ENCODE measurements at regions not wholly inside any gene's neighbourhood (a gene's known extent, or its start where the extent isn't known, plus 50 kb on each side); places are given as distances from the start of the nearest gene placed in this dataset.
"Not testable (repeated sequence)": the region's sequence is repeated elsewhere in the genome, so short reads cannot be mapped to it uniquely, and the experiment has no call there.

- no peak for DNase-seq
These were observed 719.0 kb downstream of the KCNJ2 start for GRCh38 chr17:70888324-70888723.

- DNase-seq: no peak
These were observed 722.0 kb downstream of the KCNJ2 start for GRCh38 chr17:70891306-70891705.

GRCh38 chr17:70892527-70892926 lies 723.2 kb downstream of the KCNJ2 start:
- no peak for DNase-seq

GRCh38 chr17:70896843-70897242 lies 727.5 kb downstream of the KCNJ2 start:
- DNase-seq: no peak

- no peak for DNase-seq
These were observed 728.1 kb downstream of the KCNJ2 start for GRCh38 chr17:70897446-70897845.

- no peak for DNase-seq
These were observed 732.5 kb downstream of the KCNJ2 start for GRCh38 chr17:70901870-70902269.

GRCh38 chr17:70905796-70906195 lies 736.5 kb downstream of the KCNJ2 start:
- DNase-seq: no peak

- no peak for DNase-seq
These were observed 737.5 kb downstream of the KCNJ2 start for GRCh38 chr17:70906808-70907207.

- DNase-seq: no peak
These were observed 743.6 kb downstream of the KCNJ2 start for GRCh38 chr17:70912716-70913485.

- no peak for DNase-seq
These were observed 747.1 kb downstream of the KCNJ2 start for GRCh38 chr17:70916469-70916868.

- DNase-seq: no peak
These were observed 749.9 kb downstream of the KCNJ2 start for GRCh38 chr17:70919241-70919640.

- no peak for DNase-seq
These were observed 751.1 kb downstream of the KCNJ2 start for GRCh38 chr17:70920416-70920815.

GRCh38 chr17:70922268-70922667 lies 752.9 kb downstream of the KCNJ2 start:
- DNase-seq: no peak

GRCh38 chr17:70924776-70925175 lies 755.4 kb downstream of the KCNJ2 start:
- no peak for DNase-seq

- DNase-seq: no peak
These were observed 759.9 kb downstream of the KCNJ2 start for GRCh38 chr17:70929226-70929625.

- no peak for DNase-seq
These were observed 764.9 kb downstream of the KCNJ2 start for GRCh38 chr17:70934231-70934630.

GRCh38 chr17:70934835-70935234 lies 765.5 kb downstream of the KCNJ2 start:
- DNase-seq: no peak

- DNase-seq: no peak
These were observed 767.4 kb downstream of the KCNJ2 start for GRCh38 chr17:70936724-70937123.

- DNase-seq: no peak
These were observed 769.0 kb downstream of the KCNJ2 start for GRCh38 chr17:70938336-70938735.

- DNase-seq: no peak
These were observed 776.1 kb downstream of the KCNJ2 start for GRCh38 chr17:70945386-70945785.

GRCh38 chr17:70947215-70947614 lies 777.9 kb downstream of the KCNJ2 start:
- DNase-seq: no peak

GRCh38 chr17:70947636-70948565 lies 778.6 kb downstream of the KCNJ2 start:
- DNase-seq: no peak

- not testable (repeated sequence) for DNase-seq
These were observed 783.8 kb downstream of the KCNJ2 start for GRCh38 chr17:70953140-70953539.

- DNase-seq: no peak
These were observed 786.1 kb downstream of the KCNJ2 start for GRCh38 chr17:70955441-70955840.
